IPS-18a (cell line): ENCODE measurements at regions not wholly inside any gene's neighbourhood (a gene's known extent, or its start where the extent isn't known, plus 50 kb on each side); places are given as distances from the start of the nearest gene placed in this dataset.

Experiments used
- H3K27ac ChIP-seq: one replicate; pipeline ENCODE4 v1.5.1; 2013; ENCODE audit warnings: low read length
- H3K27me3 ChIP-seq: one replicate; pipeline ENCODE4 v1.6.1; 2013; ENCODE audit warnings: mild to moderate bottlenecking, low read length; ENCODE audit not compliant: control insufficient read depth, insufficient read depth
- H3K36me3 ChIP-seq: one replicate; pipeline ENCODE4 v1.6.1; 2013; ENCODE audit warnings: low read depth, low read length; ENCODE audit not compliant: control insufficient read depth
- H3K4me1 ChIP-seq: one replicate; pipeline ENCODE4 v1.6.1; 2013; ENCODE audit warnings: low read depth, low read length; ENCODE audit not compliant: control insufficient read depth
- H3K4me3 ChIP-seq: one replicate; pipeline ENCODE4 v1.5.1; 2013; ENCODE audit warnings: low read length
- H3K9ac ChIP-seq: one replicate; pipeline ENCODE4 v1.6.1; 2013; ENCODE audit warnings: mild to moderate bottlenecking, low read length, moderate library complexity
- H3K9me3 ChIP-seq: one replicate; pipeline ENCODE4 v1.6.1; 2013; ENCODE audit warnings: low read depth, low read length; ENCODE audit not compliant: control insufficient read depth

- H3K27ac ChIP-seq, result no peak overlapping the region
- H3K9me3 ChIP-seq, result no peaks in the 10 kb centered on the region
- H3K36me3 ChIP-seq, result no peaks in the 10 kb centered on the region
- no peak overlapping the region for H3K9ac ChIP-seq
- peaks cover 22% of the 10 kb centered on the region for H3K4me1 ChIP-seq
- peaks cover 8% of the 10 kb centered on the region for H3K27me3 ChIP-seq
- H3K4me3 ChIP-seq, result no peak overlapping the region
These were observed 143.7 kb downstream of the ENGASE start for GRCh38 chr17:79218175-79218824.

GRCh38 chr17:79217473-79218135, 143.0 kb downstream of the ENGASE start:
- Histone ChIP-seq H3K9ac (no peak overlapping the region), H3K4me3 (no peak overlapping the region), H3K36me3 (no peaks in the 10 kb centered on the region), H3K9me3 (no peaks in the 10 kb centered on the region), H3K27ac (no peak overlapping the region), H3K4me1 (peaks cover 24% of the 10 kb centered on the region), H3K27me3 (peaks cover 8% of the 10 kb centered on the region)

GRCh38 chr17:79216826-79217225, 142.2 kb downstream of the ENGASE start:
- Histone ChIP-seq H3K4me1 (peaks cover 29% of the 10 kb centered on the region), H3K27ac (no peak overlapping the region), H3K9me3 (no peaks in the 10 kb centered on the region), H3K4me3 (no peak overlapping the region), H3K36me3 (no peaks in the 10 kb centered on the region), H3K9ac (no peak overlapping the region), H3K27me3 (peaks cover 8% of the 10 kb centered on the region)

- no peaks in the 10 kb centered on the region for H3K9me3 ChIP-seq
- H3K4me1 ChIP-seq, result peaks cover 31% of the 10 kb centered on the region
- peaks cover 8% of the 10 kb centered on the region for H3K27me3 ChIP-seq
- no peak overlapping the region for H3K9ac ChIP-seq
- H3K4me3 ChIP-seq, result no peak overlapping the region
- H3K27ac ChIP-seq, result no peak overlapping the region
- no peaks in the 10 kb centered on the region for H3K36me3 ChIP-seq
These were observed 141.8 kb downstream of the ENGASE start for GRCh38 chr17:79216391-79216790.

GRCh38 chr17:79215631-79216030, 141.0 kb downstream of the ENGASE start:
- Histone ChIP-seq H3K4me3 (no peak overlapping the region), H3K9ac (no peak overlapping the region), H3K27me3 (peaks cover 8% of the 10 kb centered on the region), H3K36me3 (no peaks in the 10 kb centered on the region), H3K9me3 (no peaks in the 10 kb centered on the region), H3K27ac (no peak overlapping the region), H3K4me1 (peaks cover 27% of the 10 kb centered on the region)

- Histone ChIP-seq H3K36me3 (no peaks in the 10 kb centered on the region), H3K27me3 (peaks cover 4% of the 10 kb centered on the region), H3K9me3 (no peaks in the 10 kb centered on the region), H3K4me3 (no peak overlapping the region), H3K27ac (no peak overlapping the region), H3K4me1 (peaks cover 21% of the 10 kb centered on the region), H3K9ac (no peak overlapping the region)
These were observed 140.4 kb downstream of the ENGASE start for GRCh38 chr17:79214940-79215604.

GRCh38 chr17:79214459-79214858, 139.8 kb downstream of the ENGASE start:
- no peak overlapping the region for H3K27ac ChIP-seq
- H3K4me1 ChIP-seq, result peaks cover 20% of the 10 kb centered on the region
- H3K4me3 ChIP-seq, result no peak overlapping the region
- H3K27me3 ChIP-seq, result peaks cover 4% of the 10 kb centered on the region
- H3K9ac ChIP-seq, result no peak overlapping the region
- no peaks in the 10 kb centered on the region for H3K9me3 ChIP-seq
- H3K36me3 ChIP-seq, result no peaks in the 10 kb centered on the region

- no peak overlapping the region for H3K27ac ChIP-seq
- no peak overlapping the region for H3K9ac ChIP-seq
- peaks cover 18% of the 10 kb centered on the region for H3K4me1 ChIP-seq
- no peak overlapping the region for H3K4me3 ChIP-seq
- no peaks in the 10 kb centered on the region for H3K27me3 ChIP-seq
- no peaks in the 10 kb centered on the region for H3K9me3 ChIP-seq
- H3K36me3 ChIP-seq, result no peaks in the 10 kb centered on the region
These were observed 138.7 kb downstream of the ENGASE start for GRCh38 chr17:79213305-79213704.

- peak overlapping the region; percentile 34 for H3K4me3 ChIP-seq
- no peak overlapping the region for H3K9ac ChIP-seq
- H3K27ac ChIP-seq, result no peak overlapping the region
- peaks cover 18% of the 10 kb centered on the region for H3K4me1 ChIP-seq
- no peaks in the 10 kb centered on the region for H3K9me3 ChIP-seq
- no peaks in the 10 kb centered on the region for H3K36me3 ChIP-seq
- H3K27me3 ChIP-seq, result no peaks in the 10 kb centered on the region
These were observed 137.8 kb downstream of the ENGASE start for GRCh38 chr17:79212149-79213087.

GRCh38 chr17:79211061-79211770, 136.6 kb downstream of the ENGASE start:
- H3K9ac ChIP-seq, result no peak overlapping the region
- no peaks in the 10 kb centered on the region for H3K36me3 ChIP-seq
- H3K27me3 ChIP-seq, result no peaks in the 10 kb centered on the region
- no peaks in the 10 kb centered on the region for H3K9me3 ChIP-seq
- H3K4me1 ChIP-seq, result peaks cover 18% of the 10 kb centered on the region
- no peak overlapping the region for H3K4me3 ChIP-seq
- H3K27ac ChIP-seq, result no peak overlapping the region

GRCh38 chr17:79210638-79211037, 136.0 kb downstream of the ENGASE start:
- no peaks in the 10 kb centered on the region for H3K36me3 ChIP-seq
- no peak overlapping the region for H3K4me3 ChIP-seq
- H3K27me3 ChIP-seq, result no peaks in the 10 kb centered on the region
- H3K9me3 ChIP-seq, result no peaks in the 10 kb centered on the region
- H3K4me1 ChIP-seq, result peaks cover 18% of the 10 kb centered on the region
- H3K27ac ChIP-seq, result no peak overlapping the region
- no peak overlapping the region for H3K9ac ChIP-seq
